C4-2B (cell line): ENCODE measurements at regions not wholly inside any gene's neighbourhood (a gene's known extent, or its start where the extent isn't known, plus 50 kb on each side); places are given as distances from the start of the nearest gene placed in this dataset.
"Not testable (repeated sequence)": the region's sequence is repeated elsewhere in the genome, so short reads cannot be mapped to it uniquely, and the experiment has no call there.

ENCODE experiments used
- H3K27ac ChIP-seq: fragments of 450-650 bp; 2 replicates; pipeline ENCODE4 v1.5.1; 2017
- ZFX ChIP-seq: fragments of 450-650 bp; IDR thresholded peaks from 2 replicates; pipeline ENCODE4 v1.6.1; 2017
- TF ChIP-seq, protein P1 (sequence below): fragments of 450-650 bp; conservative IDR thresholded peaks from 2 replicates; pipeline ENCODE4 v1.5.1; 2017; ENCODE audit warnings: mild to moderate bottlenecking

DNA sequence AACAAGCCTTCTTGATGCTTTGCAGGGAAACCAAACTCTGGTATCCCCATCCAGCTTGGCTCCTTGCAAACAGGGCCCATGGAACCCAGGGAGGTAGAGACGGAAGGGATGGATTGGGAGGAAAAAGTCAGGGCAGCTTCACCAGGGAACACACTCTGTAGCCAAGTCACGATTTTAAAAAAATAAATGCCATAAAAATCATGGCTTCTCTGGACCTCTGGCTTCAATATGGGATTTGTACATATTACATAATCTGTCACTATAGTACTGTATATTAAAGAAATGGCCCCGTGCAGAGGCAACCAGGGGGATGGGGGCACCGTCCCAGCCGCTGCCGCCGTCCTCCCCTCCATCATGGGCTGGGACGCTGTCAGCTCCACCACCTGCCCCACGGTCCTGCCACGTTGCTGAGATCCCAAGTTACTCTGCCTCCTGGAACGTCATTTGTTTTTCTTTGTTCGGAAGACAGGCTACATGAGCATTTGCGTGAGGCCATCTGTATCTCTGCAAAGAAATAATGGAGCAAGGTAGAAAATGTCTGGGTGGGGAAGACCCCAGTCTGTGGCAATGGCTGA, 313.3 kb downstream of the ZNF536 start:
- H3K27ac ChIP-seq, result no peak overlapping the region
- TF ChIP-seq, protein P1, sequence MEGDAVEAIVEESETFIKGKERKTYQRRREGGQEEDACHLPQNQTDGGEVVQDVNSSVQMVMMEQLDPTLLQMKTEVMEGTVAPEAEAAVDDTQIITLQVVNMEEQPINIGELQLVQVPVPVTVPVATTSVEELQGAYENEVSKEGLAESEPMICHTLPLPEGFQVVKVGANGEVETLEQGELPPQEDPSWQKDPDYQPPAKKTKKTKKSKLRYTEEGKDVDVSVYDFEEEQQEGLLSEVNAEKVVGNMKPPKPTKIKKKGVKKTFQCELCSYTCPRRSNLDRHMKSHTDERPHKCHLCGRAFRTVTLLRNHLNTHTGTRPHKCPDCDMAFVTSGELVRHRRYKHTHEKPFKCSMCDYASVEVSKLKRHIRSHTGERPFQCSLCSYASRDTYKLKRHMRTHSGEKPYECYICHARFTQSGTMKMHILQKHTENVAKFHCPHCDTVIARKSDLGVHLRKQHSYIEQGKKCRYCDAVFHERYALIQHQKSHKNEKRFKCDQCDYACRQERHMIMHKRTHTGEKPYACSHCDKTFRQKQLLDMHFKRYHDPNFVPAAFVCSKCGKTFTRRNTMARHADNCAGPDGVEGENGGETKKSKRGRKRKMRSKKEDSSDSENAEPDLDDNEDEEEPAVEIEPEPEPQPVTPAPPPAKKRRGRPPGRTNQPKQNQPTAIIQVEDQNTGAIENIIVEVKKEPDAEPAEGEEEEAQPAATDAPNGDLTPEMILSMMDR, result no peak
- TF ChIP-seq ZFX, result no peak

DNA sequence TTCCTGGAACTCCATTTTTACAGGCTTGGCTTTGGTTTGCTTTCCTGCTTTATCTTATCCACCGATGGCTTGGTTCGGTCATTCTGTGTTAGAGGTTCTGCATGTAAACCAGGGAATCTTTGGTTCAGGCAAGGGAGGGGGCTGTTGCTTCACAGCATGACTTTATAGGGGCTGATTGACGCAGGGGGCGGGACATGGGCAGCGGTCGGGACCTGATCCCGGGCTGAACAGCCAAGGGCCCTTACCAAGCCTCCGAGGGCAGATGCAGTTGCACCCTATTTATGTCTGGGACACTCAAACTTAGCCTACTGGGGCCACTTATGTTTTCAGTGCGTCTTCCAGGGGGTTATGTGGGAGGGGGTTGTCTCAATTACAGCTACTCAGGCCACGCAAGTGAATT, 312.4 kb downstream of the ZNF536 start:
- TF ChIP-seq, protein P1, result no peak
- no peak for TF ChIP-seq ZFX

DNA sequence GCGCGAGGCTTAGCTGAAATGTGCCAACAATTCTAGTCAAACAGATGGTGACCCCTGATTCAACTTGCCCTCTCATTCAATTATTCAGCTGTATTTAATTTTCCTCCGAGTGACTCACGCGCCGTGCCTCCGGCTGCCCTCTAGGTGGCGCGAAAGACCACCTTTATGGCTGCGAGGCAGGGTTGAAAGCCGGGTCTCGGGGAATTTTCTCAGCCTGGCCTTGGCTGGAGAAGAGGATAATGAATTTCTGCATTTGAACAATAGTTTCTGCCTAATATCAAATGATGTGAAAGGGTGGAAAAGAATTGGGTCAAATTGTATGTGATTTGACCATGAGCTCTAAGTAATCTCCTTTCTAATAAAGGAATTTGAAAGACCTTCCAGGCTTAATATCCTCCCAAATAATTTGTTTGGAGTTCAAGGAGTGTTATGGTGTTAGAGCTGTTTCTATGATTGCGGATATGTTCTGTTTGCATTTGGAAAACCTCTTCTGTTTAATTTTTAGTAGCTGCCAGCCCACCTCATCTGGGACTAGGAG, 310.9 kb downstream of the ZNF536 start:
- H3K27ac ChIP-seq, result no peak overlapping the region
- TF ChIP-seq ZFX, result no peak
- TF ChIP-seq, protein P1, result peak; percentile 94

More for the DNA sequence above, 312.4 kb downstream of the ZNF536 start:
- no peak overlapping the region for H3K27ac ChIP-seq

DNA sequence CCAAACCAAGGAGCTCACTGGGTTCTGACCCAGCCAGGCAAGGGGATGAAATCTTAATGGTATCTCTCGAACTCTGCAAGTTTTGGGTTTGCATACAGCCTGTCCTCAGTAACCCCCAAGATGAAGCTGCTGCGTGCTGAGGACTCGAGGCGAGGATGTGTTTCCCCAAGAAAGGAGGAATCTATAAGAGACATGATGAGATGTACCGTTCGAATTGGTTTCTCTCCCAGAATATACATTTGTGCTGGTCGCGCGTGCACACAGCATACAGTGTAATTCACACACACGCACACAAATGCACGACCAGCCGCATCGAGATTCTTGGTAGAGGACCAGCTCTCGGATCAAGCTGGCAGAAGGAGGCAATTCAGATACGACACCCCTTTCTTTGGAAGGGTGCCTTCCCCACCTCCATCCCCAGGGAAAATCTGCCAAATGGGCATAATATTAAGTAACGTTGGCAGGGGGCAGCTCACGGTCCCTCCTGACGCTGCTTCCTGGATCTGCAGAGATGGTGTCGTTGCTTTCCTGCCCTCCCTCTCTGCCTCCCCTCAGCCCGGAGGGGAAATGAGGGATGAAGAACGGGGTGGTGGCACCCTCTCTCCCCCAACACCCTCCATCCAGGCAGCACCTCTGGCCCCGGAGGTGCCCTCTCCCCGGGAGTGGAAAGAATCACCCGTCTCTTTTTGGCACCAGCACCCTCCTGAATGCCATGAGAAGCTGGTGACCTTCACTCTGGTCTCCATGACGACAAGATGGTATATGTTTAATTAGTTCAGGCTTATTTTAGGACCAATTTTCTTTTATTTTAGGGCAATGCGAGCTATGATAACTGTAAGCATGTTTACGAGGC, 310.2 kb downstream of the ZNF536 start:
- TF ChIP-seq ZFX, result no peak
- TF ChIP-seq, protein P1, result no peak
- H3K27ac ChIP-seq, result no peak overlapping the region

DNA sequence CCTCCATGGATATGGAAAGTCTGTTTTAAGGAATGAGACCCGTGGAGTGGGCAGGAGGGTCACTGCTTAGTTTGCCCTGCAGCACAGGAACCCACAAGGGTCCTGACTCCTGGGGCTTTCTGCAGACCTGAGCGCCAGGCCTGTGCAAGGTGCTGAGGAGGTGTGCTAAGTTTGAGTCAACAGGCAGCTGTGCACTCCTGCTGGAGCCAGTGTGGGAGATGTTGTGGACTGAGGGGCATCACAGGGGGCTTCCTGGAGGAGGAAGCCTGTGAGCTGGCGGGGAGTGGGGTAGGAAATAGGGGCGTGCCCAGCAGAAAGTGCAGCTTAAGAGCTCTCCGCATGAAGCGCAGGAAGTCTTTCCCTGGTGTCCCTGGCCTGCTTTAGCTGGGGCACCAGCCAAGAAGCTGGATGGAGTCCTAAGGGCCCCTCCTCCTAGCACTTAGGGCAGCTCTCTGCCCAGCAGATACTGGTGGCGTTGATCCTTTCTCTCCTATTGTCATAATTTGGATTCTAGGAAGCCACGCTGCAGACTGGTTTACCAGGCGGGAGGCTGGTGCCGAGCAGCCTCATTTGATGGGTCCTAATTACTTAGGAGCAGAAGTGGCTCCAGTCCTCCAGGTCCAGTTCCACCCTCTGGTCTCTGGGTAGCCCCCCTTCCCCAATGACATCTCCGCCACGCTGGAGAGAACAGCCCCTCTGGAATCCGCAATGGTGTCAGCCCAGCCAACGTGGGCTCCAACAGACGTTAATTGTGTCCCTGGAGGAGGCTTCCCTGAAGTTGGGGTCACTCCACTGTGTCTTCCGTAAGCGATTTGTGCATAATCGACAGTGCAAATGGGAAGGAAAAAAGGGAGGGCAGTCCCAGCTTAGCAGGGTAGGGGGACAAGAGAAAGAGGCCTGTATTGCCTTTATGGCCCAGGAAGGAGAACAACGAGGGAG, 309.2 kb downstream of the ZNF536 start:
- no peak for TF ChIP-seq ZFX
- TF ChIP-seq, protein P1, result no peak

DNA sequence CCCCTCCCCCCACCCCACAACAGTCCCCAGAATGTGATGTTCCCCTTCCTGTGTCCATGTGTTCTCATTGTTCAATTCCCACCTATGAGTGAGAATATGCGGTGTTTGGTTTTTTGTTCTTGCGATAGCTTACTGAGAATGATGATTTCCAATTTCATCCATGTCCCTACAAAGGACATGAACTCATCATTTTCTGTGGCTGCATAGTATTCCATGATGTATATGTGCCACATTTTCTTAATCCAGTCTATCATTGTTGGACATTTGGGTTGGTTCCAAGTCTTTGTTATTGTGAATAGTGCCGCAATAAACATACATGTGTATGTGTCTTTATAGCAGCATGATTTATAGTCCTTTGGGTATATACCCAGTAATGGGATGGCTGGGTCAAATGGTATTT, 308.2 kb downstream of the ZNF536 start:
- H3K27ac ChIP-seq, result not testable (repeated sequence)

More for the DNA sequence above, 309.2 kb downstream of the ZNF536 start:
- no peak overlapping the region for H3K27ac ChIP-seq

DNA sequence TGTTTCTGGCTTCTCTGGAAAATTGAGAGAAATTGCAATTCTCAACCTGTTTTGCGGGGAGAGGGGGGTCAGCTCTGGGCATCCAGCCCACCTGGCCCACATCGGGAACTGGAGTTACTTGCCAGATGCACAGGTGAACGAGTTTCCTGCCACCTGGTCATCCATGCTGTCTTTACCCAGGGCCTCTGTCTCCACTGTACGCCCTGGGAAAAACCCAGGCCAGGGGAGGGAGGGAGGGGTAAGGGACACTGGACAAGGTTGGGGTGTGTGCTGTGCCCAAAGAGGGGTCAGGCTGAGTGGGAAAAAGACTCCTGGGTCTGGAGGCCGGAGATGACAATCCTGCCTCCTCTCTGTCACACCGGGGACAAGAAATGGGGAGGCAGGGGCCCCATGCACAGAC, 307.6 kb downstream of the ZNF536 start:
- no peak for TF ChIP-seq ZFX
- TF ChIP-seq, protein P1, result no peak
- no peak overlapping the region for H3K27ac ChIP-seq
